ENCODE measurements at regions not wholly inside any gene's neighbourhood (a gene's known extent, or its start where the extent isn't known, plus 50 kb on each side); places are given as distances from the start of the nearest gene placed in this dataset.

DNA sequence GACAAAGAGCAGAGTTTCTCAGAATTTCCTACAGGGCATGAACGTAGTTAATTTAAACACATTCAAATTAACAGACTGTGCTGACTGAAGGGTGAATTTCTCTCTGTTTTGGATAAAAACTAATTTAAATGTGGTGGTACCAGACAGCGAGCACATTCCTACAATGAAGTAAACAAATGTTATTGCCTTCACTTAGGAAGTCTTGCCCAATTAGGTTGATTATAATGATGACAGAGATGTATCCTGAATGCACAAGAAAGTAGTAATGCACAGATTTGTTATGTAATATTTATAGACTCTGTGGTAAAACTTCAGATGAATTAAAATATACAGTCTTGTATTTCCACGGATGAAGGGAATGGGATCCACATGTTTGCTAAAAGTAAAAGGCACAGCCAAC, 507.2 kb downstream of the EPHA4 start:
- TF ChIP-seq HIVEP1 (CRISPR knock-in tag; IDR thresholded peaks at IDR 0.05) (no peak), ETV6 (IDR thresholded peaks at IDR 0.05; ENCODE audit: borderline replicate concordance in 1 of 2, low read depth in 2 of 2, low read length in 1 of 2) (no peak), ETV6 (CRISPR knock-in tag; IDR thresholded peaks at IDR 0.05; ENCODE audit: borderline replicate concordance) (no peak), NFIC (IDR thresholded peaks at IDR 0.05) (no peak), TBL1XR1 (IDR thresholded peaks at IDR 0.05; ENCODE audit: low read length in 2 of 2) (no peak), EZH2 (IDR thresholded peaks at IDR 0.05; ENCODE audit: borderline replicate concordance, low read depth, low read length) (no peak), SP1 (CRISPR knock-in tag; IDR thresholded peaks at IDR 0.05) (no peak), TCF7 (IDR thresholded peaks at IDR 0.05; ENCODE audit: borderline replicate concordance) (no peak), ZC3H8 (IDR thresholded peaks at IDR 0.05) (no peak), GATA2 (CRISPR knock-in tag; IDR thresholded peaks at IDR 0.05) (no peak), CBFA2T2 (conservative IDR thresholded peaks at IDR 0.05) (no peak), JUN (IDR thresholded peaks at IDR 0.05; ENCODE audit: borderline replicate concordance, low read depth, low read length) (no peak), JUN (CRISPR knock-in tag; IDR thresholded peaks at IDR 0.05; ENCODE audit: borderline replicate concordance) (no peak), TAF1 (IDR thresholded peaks at IDR 0.05; ENCODE audit: control insufficient read depth, extremely low read depth, insufficient read depth, low read length, severe bottlenecking) (no peak), KDM1A (IDR thresholded peaks at IDR 0.05) (no peak)
- TF ChIP-seq, protein P1, sequence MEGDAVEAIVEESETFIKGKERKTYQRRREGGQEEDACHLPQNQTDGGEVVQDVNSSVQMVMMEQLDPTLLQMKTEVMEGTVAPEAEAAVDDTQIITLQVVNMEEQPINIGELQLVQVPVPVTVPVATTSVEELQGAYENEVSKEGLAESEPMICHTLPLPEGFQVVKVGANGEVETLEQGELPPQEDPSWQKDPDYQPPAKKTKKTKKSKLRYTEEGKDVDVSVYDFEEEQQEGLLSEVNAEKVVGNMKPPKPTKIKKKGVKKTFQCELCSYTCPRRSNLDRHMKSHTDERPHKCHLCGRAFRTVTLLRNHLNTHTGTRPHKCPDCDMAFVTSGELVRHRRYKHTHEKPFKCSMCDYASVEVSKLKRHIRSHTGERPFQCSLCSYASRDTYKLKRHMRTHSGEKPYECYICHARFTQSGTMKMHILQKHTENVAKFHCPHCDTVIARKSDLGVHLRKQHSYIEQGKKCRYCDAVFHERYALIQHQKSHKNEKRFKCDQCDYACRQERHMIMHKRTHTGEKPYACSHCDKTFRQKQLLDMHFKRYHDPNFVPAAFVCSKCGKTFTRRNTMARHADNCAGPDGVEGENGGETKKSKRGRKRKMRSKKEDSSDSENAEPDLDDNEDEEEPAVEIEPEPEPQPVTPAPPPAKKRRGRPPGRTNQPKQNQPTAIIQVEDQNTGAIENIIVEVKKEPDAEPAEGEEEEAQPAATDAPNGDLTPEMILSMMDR (IDR thresholded peaks at IDR 0.05 in 2 of 3, conservative IDR thresholded peaks at IDR 0.05 in 1 of 3; ENCODE audit: insufficient read depth in 2 of 3, low read depth in 1 of 3, low read length in 3 of 3) = no peak

Measured in K562 (cell line).